GM12864 (cell line): ENCODE measurements at regions not wholly inside any gene's neighbourhood (a gene's known extent, or its start where the extent isn't known, plus 50 kb on each side); places are given as distances from the start of the nearest gene placed in this dataset.

Source experiments
- DNase-seq: peaks from one replicate; pipeline ENCODE4 v3.0.0-alpha.2; 2011; ENCODE audit warnings: low read depth
- H3K4me3 ChIP-seq: 2 replicates; pipeline ENCODE4 v1.5.1; 2011; ENCODE audit warnings: mild to moderate bottlenecking, low read depth, low read length, control low read depth
- TF ChIP-seq, protein P1 (sequence below): IDR thresholded peaks from 2 replicates; pipeline ENCODE4 v1.5.1; 2011; ENCODE audit warnings: low read depth, mild to moderate bottlenecking, moderate library complexity, low read length, control low read depth, inconsistent platforms; ENCODE audit errors: missing control alignments

DNA sequence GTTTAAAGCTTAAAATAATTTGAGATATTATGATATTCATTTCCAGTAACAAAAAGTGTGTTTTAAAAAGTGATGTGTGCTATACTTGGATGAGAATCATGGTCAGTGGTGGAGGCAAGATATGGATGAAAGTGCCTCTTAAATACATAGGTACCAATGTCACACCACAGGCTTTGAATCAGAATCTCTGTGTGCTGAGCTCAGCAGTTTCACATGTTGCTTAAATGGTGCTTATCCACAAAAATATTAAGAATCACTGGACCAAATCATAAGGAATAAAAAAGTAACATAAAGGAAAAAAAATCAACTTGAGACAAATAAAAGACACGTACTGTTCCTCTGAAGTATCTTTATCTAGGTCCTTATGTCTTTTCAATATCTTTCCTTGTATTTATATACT, 850.5 kb upstream of the POT1 start:
- TF ChIP-seq, protein P1, sequence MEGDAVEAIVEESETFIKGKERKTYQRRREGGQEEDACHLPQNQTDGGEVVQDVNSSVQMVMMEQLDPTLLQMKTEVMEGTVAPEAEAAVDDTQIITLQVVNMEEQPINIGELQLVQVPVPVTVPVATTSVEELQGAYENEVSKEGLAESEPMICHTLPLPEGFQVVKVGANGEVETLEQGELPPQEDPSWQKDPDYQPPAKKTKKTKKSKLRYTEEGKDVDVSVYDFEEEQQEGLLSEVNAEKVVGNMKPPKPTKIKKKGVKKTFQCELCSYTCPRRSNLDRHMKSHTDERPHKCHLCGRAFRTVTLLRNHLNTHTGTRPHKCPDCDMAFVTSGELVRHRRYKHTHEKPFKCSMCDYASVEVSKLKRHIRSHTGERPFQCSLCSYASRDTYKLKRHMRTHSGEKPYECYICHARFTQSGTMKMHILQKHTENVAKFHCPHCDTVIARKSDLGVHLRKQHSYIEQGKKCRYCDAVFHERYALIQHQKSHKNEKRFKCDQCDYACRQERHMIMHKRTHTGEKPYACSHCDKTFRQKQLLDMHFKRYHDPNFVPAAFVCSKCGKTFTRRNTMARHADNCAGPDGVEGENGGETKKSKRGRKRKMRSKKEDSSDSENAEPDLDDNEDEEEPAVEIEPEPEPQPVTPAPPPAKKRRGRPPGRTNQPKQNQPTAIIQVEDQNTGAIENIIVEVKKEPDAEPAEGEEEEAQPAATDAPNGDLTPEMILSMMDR = no peak
- no peak for DNase-seq
- no peak overlapping the region for H3K4me3 ChIP-seq

DNA sequence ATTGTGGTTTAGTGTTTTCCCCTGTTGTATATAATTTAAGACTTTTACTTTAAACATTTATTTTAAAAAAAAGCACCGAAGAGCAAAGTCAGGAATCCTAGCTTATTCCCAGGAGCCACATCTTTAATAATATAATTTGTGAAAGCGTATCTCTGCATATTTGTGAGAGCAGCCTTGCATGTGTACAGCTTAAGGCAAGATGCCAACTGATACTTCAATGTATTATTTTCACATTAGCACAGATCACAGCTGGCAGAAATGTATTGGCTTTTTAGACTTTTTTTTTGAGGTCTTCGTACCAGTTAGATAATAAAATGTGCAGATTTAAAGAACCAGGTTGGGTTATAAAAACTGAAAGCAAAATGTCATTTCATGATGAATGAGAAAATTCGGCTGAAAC, 845.7 kb upstream of the POT1 start:
- TF ChIP-seq, protein P1 = no peak
- no peak overlapping the region for H3K4me3 ChIP-seq
- no peak for DNase-seq

DNA sequence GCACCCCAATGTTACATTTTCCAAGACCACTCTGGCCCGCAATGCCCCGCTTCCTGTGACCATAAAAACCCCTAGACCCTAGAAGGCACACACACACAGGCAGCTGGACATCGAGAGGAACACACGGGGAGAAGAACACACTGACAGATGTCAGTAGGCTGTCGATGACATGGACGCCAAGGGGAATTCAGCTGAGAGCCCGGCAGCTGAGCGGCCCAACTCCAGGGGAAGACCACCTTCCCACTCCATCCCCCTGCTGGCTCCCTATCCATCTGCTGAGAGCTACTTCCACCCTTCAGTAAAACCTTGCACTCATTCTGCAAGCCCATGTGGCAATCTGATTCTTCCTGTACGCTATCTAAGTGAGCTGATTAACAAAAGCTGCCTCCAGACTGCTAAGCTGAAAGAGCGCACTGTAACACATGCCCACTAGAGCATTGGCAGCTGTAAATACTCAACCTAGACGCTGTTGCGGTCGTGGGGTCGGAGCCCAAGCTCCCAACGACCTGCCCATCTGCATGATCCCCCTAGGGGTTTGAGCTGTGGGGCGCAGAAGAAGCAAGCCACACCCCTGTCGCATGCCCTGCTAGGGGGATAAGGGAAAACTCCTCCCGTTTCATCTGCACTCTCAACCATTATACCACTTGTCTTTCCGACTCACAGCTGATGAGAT, 843.6 kb upstream of the POT1 start:
- DNase-seq = no peak

DNA sequence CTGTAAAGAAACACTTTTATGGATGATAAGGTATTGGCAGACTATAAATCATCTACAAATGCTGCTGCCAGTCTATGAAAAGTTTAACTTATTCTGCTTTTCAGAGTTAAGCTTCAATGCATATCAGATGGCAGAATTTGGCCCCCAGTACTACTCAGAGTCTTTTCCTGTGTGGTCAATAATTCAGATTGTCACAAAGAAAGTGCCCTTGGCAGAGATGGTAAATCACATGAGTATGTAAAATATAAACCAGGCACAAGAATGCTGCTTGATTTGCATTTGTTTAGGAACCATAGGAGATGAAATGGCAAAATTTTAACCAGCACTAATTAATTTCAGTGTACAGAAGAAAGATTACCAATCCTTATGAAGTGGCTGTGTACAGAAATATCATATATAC, 818.3 kb upstream of the POT1 start:
- TF ChIP-seq, protein P1 = no peak
- DNase-seq = no peak
- H3K4me3 ChIP-seq = no peak overlapping the region

More for the DNA sequence above, 843.6 kb upstream of the POT1 start:
- TF ChIP-seq, protein P1 = no peak
- H3K4me3 ChIP-seq = no peak overlapping the region

DNA sequence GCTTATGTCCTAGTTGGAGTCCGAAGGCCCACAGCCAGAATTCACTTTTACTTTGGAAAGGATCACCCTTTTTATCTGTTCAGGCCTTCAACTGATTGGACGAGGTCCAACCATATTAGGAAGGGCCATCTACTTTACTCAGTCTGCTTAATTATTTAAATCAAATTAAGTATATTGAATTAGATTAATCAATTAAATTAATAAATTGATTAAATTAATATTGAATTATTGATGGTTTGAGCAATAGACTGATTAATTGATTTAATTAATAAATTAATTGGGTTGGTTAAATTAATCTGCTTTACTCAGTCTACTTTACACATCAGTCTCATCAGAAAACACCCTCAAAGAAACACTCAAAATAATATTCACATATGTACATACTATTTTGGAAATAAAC, 816.9 kb upstream of the POT1 start:
- TF ChIP-seq, protein P1 = no peak
- DNase-seq = no peak
- H3K4me3 ChIP-seq = no peak overlapping the region

DNA sequence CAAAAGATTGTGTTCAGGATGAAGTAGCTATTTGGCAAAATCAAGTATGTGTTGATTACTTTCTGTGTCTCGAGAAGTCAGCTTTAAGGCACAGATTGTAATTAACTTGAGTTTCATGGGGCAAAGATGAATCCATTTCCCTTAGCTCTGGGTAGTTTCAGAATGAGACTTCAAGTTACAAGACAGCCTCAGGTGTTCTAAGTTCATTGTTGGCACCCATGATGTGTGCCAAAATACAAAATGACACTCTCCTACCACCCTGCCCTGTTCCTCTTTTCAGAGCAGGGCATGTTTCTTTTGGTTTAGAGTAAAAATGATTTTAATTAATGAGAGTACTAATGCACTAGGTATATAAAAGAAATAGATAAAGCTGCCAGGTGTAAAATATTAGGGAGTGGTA, 797.6 kb upstream of the POT1 start:
- DNase-seq = no peak
- TF ChIP-seq, protein P1 = no peak
- no peak overlapping the region for H3K4me3 ChIP-seq

DNA sequence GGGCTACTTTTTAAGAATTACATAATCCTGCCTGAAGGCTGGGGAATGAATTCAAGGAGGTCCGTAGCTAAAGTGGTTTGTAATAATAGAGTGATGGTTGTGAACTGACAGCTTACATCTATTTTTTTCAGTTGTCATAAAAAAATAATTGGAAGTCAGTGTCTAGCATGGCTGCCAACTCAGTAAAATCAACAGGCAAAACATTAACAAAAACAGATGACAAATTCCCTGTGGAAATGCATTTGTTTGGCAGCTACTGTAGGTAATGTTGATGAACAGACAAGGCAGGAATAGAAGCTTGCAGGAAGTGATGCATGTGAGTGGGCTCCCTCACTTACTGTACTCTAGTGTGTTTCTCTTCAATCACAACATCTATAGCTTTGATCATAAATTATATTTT, 766.0 kb upstream of the POT1 start:
- no peak overlapping the region for H3K4me3 ChIP-seq
- no peak for DNase-seq
- TF ChIP-seq, protein P1 = no peak
